ENCODE measurements at regions not wholly inside any gene's neighbourhood (a gene's known extent, or its start where the extent isn't known, plus 50 kb on each side); places are given as distances from the start of the nearest gene placed in this dataset.

DNA sequence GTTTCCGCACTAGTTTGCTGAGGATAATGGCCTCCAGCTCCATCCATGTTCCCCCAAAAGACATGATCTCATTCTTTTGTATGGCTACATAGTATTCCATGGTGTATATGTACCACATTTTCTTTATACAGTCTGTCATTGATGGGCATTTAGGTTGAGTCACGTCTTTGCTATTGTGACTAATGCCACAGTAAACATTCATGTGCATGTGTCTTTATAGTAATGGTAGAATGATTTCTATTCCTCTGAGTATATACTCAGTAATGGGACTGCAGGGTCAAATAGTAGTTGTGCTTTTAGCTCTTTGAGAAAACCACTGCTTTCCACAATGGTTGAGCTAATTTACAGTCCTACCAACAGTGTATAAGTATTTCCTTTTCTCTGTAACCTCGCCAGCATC, 78.3 kb upstream of the BCL9 start:
- H3K4me3 Mint-ChIP-seq: no peak overlapping the region
- H3K4me2 ChIP-seq: no peak overlapping the region
- DNase-seq (ENCODE audit: low spot score) (no peak), ATAC-seq (no peak)
- no peak for TF ChIP-seq STAT1 (IDR thresholded peaks at IDR 0.05; ENCODE audit: unreplicated experiment)
- TF ChIP-seq ZNF114 (CRISPR knock-in tag; IDR thresholded peaks at IDR 0.05): no peak
- TF ChIP-seq EZH2 (IDR thresholded peaks at IDR 0.05; ENCODE audit: low read depth, unreplicated experiment): no peak
- TF ChIP-seq ZNF331 (CRISPR knock-in tag; IDR thresholded peaks at IDR 0.05; ENCODE audit: low read depth): no peak
- TF ChIP-seq, protein P1, sequence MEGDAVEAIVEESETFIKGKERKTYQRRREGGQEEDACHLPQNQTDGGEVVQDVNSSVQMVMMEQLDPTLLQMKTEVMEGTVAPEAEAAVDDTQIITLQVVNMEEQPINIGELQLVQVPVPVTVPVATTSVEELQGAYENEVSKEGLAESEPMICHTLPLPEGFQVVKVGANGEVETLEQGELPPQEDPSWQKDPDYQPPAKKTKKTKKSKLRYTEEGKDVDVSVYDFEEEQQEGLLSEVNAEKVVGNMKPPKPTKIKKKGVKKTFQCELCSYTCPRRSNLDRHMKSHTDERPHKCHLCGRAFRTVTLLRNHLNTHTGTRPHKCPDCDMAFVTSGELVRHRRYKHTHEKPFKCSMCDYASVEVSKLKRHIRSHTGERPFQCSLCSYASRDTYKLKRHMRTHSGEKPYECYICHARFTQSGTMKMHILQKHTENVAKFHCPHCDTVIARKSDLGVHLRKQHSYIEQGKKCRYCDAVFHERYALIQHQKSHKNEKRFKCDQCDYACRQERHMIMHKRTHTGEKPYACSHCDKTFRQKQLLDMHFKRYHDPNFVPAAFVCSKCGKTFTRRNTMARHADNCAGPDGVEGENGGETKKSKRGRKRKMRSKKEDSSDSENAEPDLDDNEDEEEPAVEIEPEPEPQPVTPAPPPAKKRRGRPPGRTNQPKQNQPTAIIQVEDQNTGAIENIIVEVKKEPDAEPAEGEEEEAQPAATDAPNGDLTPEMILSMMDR (conservative IDR thresholded peaks at IDR 0.05; ENCODE audit: low read depth in 2 of 2): no peak
- TF ChIP-seq JUNB (IDR thresholded peaks at IDR 0.05; ENCODE audit: unreplicated experiment): no peak
- TF ChIP-seq CREB1 (CRISPR knock-in tag; IDR thresholded peaks at IDR 0.05; ENCODE audit: low read depth): no peak
- TF ChIP-seq POLR2AphosphoS5 (IDR thresholded peaks at IDR 0.05; ENCODE audit: low read depth): no peak
- TF ChIP-seq NANOG (IDR thresholded peaks at IDR 0.05; ENCODE audit: borderline replicate concordance): no peak
- TF ChIP-seq, protein P2, sequence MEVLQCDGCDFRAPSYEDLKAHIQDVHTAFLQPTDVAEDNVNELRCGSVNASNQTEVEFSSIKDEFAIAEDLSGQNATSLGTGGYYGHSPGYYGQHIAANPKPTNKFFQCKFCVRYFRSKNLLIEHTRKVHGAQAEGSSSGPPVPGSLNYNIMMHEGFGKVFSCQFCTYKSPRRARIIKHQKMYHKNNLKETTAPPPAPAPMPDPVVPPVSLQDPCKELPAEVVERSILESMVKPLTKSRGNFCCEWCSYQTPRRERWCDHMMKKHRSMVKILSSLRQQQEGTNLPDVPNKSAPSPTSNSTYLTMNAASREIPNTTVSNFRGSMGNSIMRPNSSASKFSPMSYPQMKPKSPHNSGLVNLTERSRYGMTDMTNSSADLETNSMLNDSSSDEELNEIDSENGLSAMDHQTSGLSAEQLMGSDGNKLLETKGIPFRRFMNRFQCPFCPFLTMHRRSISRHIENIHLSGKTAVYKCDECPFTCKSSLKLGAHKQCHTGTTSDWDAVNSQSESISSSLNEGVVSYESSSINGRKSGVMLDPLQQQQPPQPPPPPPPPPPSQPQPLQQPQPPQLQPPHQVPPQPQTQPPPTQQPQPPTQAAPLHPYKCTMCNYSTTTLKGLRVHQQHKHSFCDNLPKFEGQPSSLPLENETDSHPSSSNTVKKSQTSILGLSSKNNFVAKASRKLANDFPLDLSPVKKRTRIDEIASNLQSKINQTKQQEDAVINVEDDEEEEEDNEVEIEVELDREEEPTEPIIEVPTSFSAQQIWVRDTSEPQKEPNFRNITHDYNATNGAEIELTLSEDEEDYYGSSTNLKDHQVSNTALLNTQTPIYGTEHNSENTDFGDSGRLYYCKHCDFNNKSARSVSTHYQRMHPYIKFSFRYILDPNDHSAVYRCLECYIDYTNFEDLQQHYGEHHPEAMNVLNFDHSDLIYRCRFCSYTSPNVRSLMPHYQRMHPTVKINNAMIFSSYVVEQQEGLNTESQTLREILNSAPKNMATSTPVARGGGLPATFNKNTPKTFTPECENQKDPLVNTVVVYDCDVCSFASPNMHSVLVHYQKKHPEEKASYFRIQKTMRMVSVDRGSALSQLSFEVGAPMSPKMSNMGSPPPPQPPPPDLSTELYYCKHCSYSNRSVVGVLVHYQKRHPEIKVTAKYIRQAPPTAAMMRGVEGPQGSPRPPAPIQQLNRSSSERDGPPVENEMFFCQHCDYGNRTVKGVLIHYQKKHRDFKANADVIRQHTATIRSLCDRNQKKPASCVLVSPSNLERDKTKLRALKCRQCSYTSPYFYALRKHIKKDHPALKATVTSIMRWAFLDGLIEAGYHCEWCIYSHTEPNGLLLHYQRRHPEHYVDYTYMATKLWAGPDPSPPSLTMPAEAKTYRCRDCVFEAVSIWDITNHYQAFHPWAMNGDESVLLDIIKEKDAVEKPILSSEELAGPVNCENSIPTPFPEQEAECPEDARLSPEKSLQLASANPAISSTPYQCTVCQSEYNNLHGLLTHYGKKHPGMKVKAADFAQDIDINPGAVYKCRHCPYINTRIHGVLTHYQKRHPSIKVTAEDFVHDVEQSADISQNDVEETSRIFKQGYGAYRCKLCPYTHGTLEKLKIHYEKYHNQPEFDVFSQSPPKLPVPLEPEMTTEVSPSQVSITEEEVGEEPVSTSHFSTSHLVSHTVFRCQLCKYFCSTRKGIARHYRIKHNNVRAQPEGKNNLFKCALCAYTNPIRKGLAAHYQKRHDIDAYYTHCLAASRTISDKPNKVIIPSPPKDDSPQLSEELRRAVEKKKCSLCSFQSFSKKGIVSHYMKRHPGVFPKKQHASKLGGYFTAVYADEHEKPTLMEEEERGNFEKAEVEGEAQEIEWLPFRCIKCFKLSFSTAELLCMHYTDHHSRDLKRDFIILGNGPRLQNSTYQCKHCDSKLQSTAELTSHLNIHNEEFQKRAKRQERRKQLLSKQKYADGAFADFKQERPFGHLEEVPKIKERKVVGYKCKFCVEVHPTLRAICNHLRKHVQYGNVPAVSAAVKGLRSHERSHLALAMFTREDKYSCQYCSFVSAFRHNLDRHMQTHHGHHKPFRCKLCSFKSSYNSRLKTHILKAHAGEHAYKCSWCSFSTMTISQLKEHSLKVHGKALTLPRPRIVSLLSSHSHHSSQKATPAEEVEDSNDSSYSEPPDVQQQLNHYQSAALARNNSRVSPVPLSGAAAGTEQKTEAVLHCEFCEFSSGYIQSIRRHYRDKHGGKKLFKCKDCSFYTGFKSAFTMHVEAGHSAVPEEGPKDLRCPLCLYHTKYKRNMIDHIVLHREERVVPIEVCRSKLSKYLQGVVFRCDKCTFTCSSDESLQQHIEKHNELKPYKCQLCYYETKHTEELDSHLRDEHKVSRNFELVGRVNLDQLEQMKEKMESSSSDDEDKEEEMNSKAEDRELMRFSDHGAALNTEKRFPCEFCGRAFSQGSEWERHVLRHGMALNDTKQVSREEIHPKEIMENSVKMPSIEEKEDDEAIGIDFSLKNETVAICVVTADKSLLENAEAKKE (CRISPR knock-in tag; IDR thresholded peaks at IDR 0.05): no peak
- no peaks in the 10 kb centered on the region for H3K27me3 Mint-ChIP-seq (ENCODE audit: insufficient read depth, low read depth, poor library complexity)
- H3K4me1 ChIP-seq (ENCODE audit: insufficient read depth): no peaks in the 10 kb centered on the region
- H3K27me3 ChIP-seq (ENCODE audit: insufficient read depth): no peaks in the 10 kb centered on the region
- H4K20me1 ChIP-seq (replicated peaks; ENCODE audit: insufficient read depth): no peaks in the 10 kb centered on the region
- no peaks in the 10 kb centered on the region for H3F3A ChIP-seq (replicated peaks; ENCODE audit: low read depth)
- no peak overlapping the region for H3K4me3 ChIP-seq
- H3K9me2 ChIP-seq (ENCODE audit: insufficient read depth): 0 out of 2 replicates have a peak, but pooled peaks cover 3% of the 10 kb centered on the region
- no peak overlapping the region for H3K27ac ChIP-seq (ENCODE audit: low read depth)
- H3K27ac Mint-ChIP-seq: no peak overlapping the region
- no peaks in the 10 kb centered on the region for H3K36me3 Mint-ChIP-seq (ENCODE audit: low read depth)
- no peaks in the 10 kb centered on the region for H3K36me3 ChIP-seq (ENCODE audit: insufficient read depth)
- H3K79me2 ChIP-seq (replicated peaks; ENCODE audit: insufficient read depth): no peaks in the 10 kb centered on the region
- no peaks in the 10 kb centered on the region for H3K4me1 Mint-ChIP-seq
- peaks cover 12% of the 10 kb centered on the region; the same call in 2 of the 3 replicates for H3K9me3 Mint-ChIP-seq
- no peak overlapping the region for H2AFZ ChIP-seq

All from GM23338 (cell line).